B cell (primary cell): ENCODE measurements at regions not wholly inside any gene's neighbourhood (a gene's known extent, or its start where the extent isn't known, plus 50 kb on each side); places are given as distances from the start of the nearest gene placed in this dataset.

Experiments used
- ATAC-seq: fragments of 200-7000 bp; cut with Tn5 transposase; one replicate; pipeline ENCODE4 v1.10.0; 2021; ENCODE audit warnings: low read depth, mild to moderate bottlenecking, moderate number of reproducible peaks, moderate library complexity
- CTCF ChIA-PET: fragments of 350-600 bp; sonication (Branson Sonifier 250); formaldehyde crosslinking; loops from one replicate; lab custom pipeline; 2021; ENCODE audit warnings: antibody characterized with exemption, inconsistent platforms; lab: Charles Lee
- POLR2A ChIA-PET: fragments of 350-600 bp; sonication (Branson Sonifier 250); formaldehyde crosslinking; loops from one replicate; lab custom pipeline; 2021; ENCODE audit warnings: antibody characterized with exemption; lab: Charles Lee
- DNase-seq: peaks from one replicate; pipeline ENCODE4 v3.0.0; 2013
- H2AFZ ChIP-seq: 2 replicates; pipeline ENCODE4 v1.6.1; 2012; ENCODE audit warnings: mild to moderate bottlenecking, low read depth, low read length; ENCODE audit not compliant: insufficient read depth, poor library complexity, severe bottlenecking
- H3K27ac ChIP-seq, 2 donors: 1 replicate in 1 of 2; 2 replicates in 1 of 2; pipeline ENCODE4 v1.5.1; 2012 to 2013; ENCODE audit warnings: low read length in 2 of 2, mild to moderate bottlenecking in 2 of 2, moderate library complexity in 1 of 2
- H3K27me3 ChIP-seq, 4 experiments: fragments of 200-600 bp in 1 of 4; sonication (generic) in 1 of 4; replicated peaks in 1 of 4; 1 replicate in 2 of 4; 2 replicates in 2 of 4; pipeline versions ENCODE4 v1.6.1 to v1.7.0; 2013 to 2016; ENCODE audit warnings: low read length in 3 of 4, mild to moderate bottlenecking in 2 of 4, mixed read lengths in 1 of 4, moderate library complexity in 1 of 4; ENCODE audit not compliant: insufficient read depth in 4 of 4, control insufficient read depth in 3 of 4; ENCODE audit errors: control extremely low read depth in 1 of 4
- H3K36me3 ChIP-seq, 2 experiments: replicated peaks in 1 of 2; 1 replicate in 1 of 2; 2 replicates in 1 of 2; pipeline versions ENCODE4 v1.6.1 to v1.7.1; 2013; ENCODE audit warnings: low read length in 1 of 2; ENCODE audit not compliant: insufficient read depth in 2 of 2, control insufficient read depth in 1 of 2; ENCODE audit errors: control extremely low read depth in 1 of 2, extremely low read depth in 1 of 2
- H3K4me1 ChIP-seq, 2 donors: fragments of 200-600 bp in 1 of 2; sonication (generic) in 1 of 2; 1 replicate in 1 of 2; 2 replicates in 1 of 2; pipeline versions ENCODE4 v1.5.1 to v1.6.1; 2013 to 2017; ENCODE audit warnings: low read length in 2 of 2; ENCODE audit not compliant: control insufficient read depth in 2 of 2, insufficient read depth in 2 of 2
- H3K4me2 ChIP-seq: replicated peaks from 2 replicates; pipeline ENCODE3; 2012; ENCODE audit warnings: mild to moderate bottlenecking, low read depth, low read length; ENCODE audit not compliant: poor library complexity, severe bottlenecking
- H3K4me3 ChIP-seq, 5 experiments: fragments of 200-600 bp in 1 of 5; sonication (generic) in 1 of 5; 1 replicate in 3 of 5; 2 replicates in 2 of 5; pipeline versions ENCODE4 v1.5.1 to v1.7.0; 2011 to 2016; ENCODE audit warnings: low read length in 4 of 5, mild to moderate bottlenecking in 4 of 5, low read depth in 2 of 5, control low read depth in 1 of 5, moderate library complexity in 1 of 5; ENCODE audit not compliant: insufficient read depth in 1 of 5; ENCODE audit errors: control extremely low read depth in 1 of 5, extremely low read depth in 1 of 5
- H3K79me2 ChIP-seq: fragments of 200-600 bp; sonication (generic); one replicate; pipeline ENCODE4 v1.6.0; 2016; ENCODE audit warnings: low read length; ENCODE audit not compliant: control insufficient read depth, insufficient read depth
- H3K9ac ChIP-seq: fragments of 200-600 bp; sonication (generic); 2 replicates; pipeline ENCODE4 v1.6.1; 2017; ENCODE audit warnings: mild to moderate bottlenecking, low read length, moderate library complexity
- H3K9me3 ChIP-seq, 3 donors: one replicate each; pipeline versions ENCODE4 v1.6.1 to v1.7.1; 2013; ENCODE audit warnings: low read length in 2 of 3; ENCODE audit not compliant: control insufficient read depth in 2 of 3, insufficient read depth in 1 of 3; ENCODE audit errors: control extremely low read depth in 1 of 3
- H4K20me1 ChIP-seq: 2 replicates; pipeline ENCODE4 v1.6.0; 2012; ENCODE audit warnings: mild to moderate bottlenecking, low read length; ENCODE audit not compliant: insufficient read depth, control insufficient read depth, poor library complexity, severe bottlenecking
- H3K27ac Mint-ChIP-seq: one replicate; pipeline ENCODE4 v1.8.0; 2021; ENCODE audit warnings: mixed read lengths
- H3K27me3 Mint-ChIP-seq: one replicate; pipeline ENCODE4 v1.8.0; 2021; ENCODE audit warnings: mixed read lengths
- H3K4me1 Mint-ChIP-seq: one replicate; pipeline ENCODE4 v1.8.0; 2021; ENCODE audit warnings: mixed read lengths
- H3K4me3 Mint-ChIP-seq: one replicate; pipeline ENCODE4 v1.8.0; 2021; ENCODE audit warnings: mixed read lengths
- H3K9me3 Mint-ChIP-seq: one replicate; pipeline ENCODE4 v1.8.0; 2022; ENCODE audit warnings: mixed read lengths; ENCODE audit not compliant: insufficient read depth
- EZH2 ChIP-seq: IDR thresholded peaks from 2 replicates; pipeline ENCODE4 v1.6.1; 2012; ENCODE audit warnings: borderline replicate concordance, low read depth, mild to moderate bottlenecking, moderate library complexity, low read length; ENCODE audit not compliant: insufficient read depth, poor library complexity, severe bottlenecking
- WGBS: methylation state at CpG from one replicate; pipeline ENCODE4 v1.1.5; 2013; ENCODE audit warnings: missing lambda C conversion rate; ENCODE audit not compliant: insufficient coverage; 5-methylcytosine and 5-hydroxymethylcytosine counted together
- intact Hi-C: fragments of 100-400 bp; cut with micrococcal nuclease; formaldehyde crosslinking; loops from one replicate; pipeline ENCODE4 v1.10.0; 2022
- TF ChIP-seq, protein P1 (sequence below): fragments of 200-600 bp; IDR thresholded peaks from one replicate; pipeline ENCODE4 v1.8.0; 2022; ENCODE audit warnings: antibody characterized with exemption, mild to moderate bottlenecking

GRCh38 chr12:94768398-94769046 lies 118.2 kb upstream of the TMCC3 start:
- peak overlapping the region; percentile 65 for H3K9ac ChIP-seq
- POLR2A ChIA-PET = interaction anchor here (0.6 to 1.5 kb wide), 2 partner anchors 50 to 101 kb away, joined by 3 to 4 read pairs; no protein-coding TSS in a partner anchor
- H3K4me3 Mint-ChIP-seq = peak overlapping the region; percentile 90
- intact Hi-C loops = loop anchor here (1.0 to 10.0 kb wide), 7 partner anchors 46 to 624 kb away; partner anchors contain the start of genes NDUFA12 and PLXNC1
- peaks cover 29% of the 10 kb centered on the region for H4K20me1 ChIP-seq
- no peaks in the 10 kb centered on the region for H3K9me3 Mint-ChIP-seq
- H3K4me1 ChIP-seq = peaks cover 54 to 59% of the 10 kb centered on the region in 2 donors
- H3K4me1 Mint-ChIP-seq = peaks cover 68% of the 10 kb centered on the region
- peak overlapping the region; percentile 69 to 70 for H3K27ac ChIP-seq
- 0% methylated on average over 4 of the region's 7 CpGs for WGBS
- H3K27ac Mint-ChIP-seq = peak overlapping the region; percentile 82
- peak overlapping the region; percentile 90 for H3K4me2 ChIP-seq
- CTCF ChIA-PET = interaction anchor here (0.5 to 3.0 kb wide), 4 partner anchors 50 to 106 kb away, joined by 3 to 14 read pairs (median 5); no protein-coding TSS in a partner anchor
- DNase-seq (peak; percentile 55), ATAC-seq (peak; percentile 45)
- no peaks in the 10 kb centered on the region for H3K36me3 ChIP-seq
- peaks cover 0 to 1% (median under 1%) of the 10 kb centered on the region in 3 donors for H3K9me3 ChIP-seq
- H3K27me3 Mint-ChIP-seq = no peaks in the 10 kb centered on the region
- H3K79me2 ChIP-seq = peaks cover 27% of the 10 kb centered on the region
- TF ChIP-seq EZH2 = no peak
- TF ChIP-seq, protein P1, sequence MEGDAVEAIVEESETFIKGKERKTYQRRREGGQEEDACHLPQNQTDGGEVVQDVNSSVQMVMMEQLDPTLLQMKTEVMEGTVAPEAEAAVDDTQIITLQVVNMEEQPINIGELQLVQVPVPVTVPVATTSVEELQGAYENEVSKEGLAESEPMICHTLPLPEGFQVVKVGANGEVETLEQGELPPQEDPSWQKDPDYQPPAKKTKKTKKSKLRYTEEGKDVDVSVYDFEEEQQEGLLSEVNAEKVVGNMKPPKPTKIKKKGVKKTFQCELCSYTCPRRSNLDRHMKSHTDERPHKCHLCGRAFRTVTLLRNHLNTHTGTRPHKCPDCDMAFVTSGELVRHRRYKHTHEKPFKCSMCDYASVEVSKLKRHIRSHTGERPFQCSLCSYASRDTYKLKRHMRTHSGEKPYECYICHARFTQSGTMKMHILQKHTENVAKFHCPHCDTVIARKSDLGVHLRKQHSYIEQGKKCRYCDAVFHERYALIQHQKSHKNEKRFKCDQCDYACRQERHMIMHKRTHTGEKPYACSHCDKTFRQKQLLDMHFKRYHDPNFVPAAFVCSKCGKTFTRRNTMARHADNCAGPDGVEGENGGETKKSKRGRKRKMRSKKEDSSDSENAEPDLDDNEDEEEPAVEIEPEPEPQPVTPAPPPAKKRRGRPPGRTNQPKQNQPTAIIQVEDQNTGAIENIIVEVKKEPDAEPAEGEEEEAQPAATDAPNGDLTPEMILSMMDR = no peak
- no peaks in the 10 kb centered on the region for H3K27me3 ChIP-seq
- peak overlapping the region; percentile 36 to 60 (median 54) for H3K4me3 ChIP-seq
- H2AFZ ChIP-seq = peak overlapping the region; percentile 39

DNA sequence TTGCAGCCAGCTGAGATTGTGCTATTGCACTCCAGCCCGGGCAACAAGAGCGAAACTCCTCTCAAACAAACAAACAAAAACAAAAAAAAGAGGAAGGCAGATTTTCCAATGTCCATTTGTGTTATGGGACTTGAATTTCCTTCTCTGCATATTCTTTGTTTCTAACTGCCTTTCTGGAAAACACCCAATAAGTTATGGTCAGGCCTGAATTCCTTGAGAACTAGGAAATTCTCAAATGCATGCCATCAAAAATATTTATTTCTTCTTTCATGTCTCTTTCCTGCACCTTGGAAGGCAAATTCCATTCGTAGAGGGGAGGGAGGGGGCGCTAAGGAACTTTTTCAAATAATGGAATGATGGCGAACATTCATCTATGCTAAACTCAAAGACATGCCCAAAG lies 117.6 kb upstream of the TMCC3 start:
- ChIA-PET POLR2A (no interaction called here), CTCF (interaction anchor here (1.0 to 3.0 kb wide), 2 partner anchors 57 to 107 kb away, joined by 3 to 14 read pairs; no protein-coding TSS in a partner anchor)
- ATAC-seq (no peak), DNase-seq (no peak)
- no peak overlapping the region for H2AFZ ChIP-seq
- no peaks in the 10 kb centered on the region for H3K36me3 ChIP-seq
- Mint-ChIP-seq H3K9me3 (no peaks in the 10 kb centered on the region), H3K27ac (peak overlapping the region; percentile 82), H3K4me1 (peaks cover 74% of the 10 kb centered on the region), H3K27me3 (no peaks in the 10 kb centered on the region), H3K4me3 (peak overlapping the region; percentile 90)
- H3K9me3 ChIP-seq = peaks cover 0 to 1% (median 0%) of the 10 kb centered on the region in 3 donors
- peak overlapping the region in 1 of 5 experiments; percentile 60 for H3K4me3 ChIP-seq
- WGBS = no CpG with 5 or more reads among the region's 5 CpGs
- no peaks in the 10 kb centered on the region for H3K27me3 ChIP-seq
- no peak overlapping the region for H3K9ac ChIP-seq
- intact Hi-C loops = loop anchor here (2.0 to 10.0 kb wide), 6 partner anchors 47 to 623 kb away; partner anchors contain the start of genes NDUFA12 and PLXNC1
- peak overlapping the region; percentile 69 to 70 for H3K27ac ChIP-seq
- peaks cover 35% of the 10 kb centered on the region for H4K20me1 ChIP-seq
- no peak for TF ChIP-seq EZH2
- TF ChIP-seq, protein P1 = no peak
- peaks cover 33% of the 10 kb centered on the region for H3K79me2 ChIP-seq
- H3K4me2 ChIP-seq = peak overlapping the region; percentile 90
- H3K4me1 ChIP-seq = peaks cover 60 to 65% of the 10 kb centered on the region in 2 donors
